Left ventricle myocardium inferior (tissue), 1 donor: ENCODE measurements at regions not wholly inside any gene's neighbourhood (a gene's known extent, or its start where the extent isn't known, plus 50 kb on each side); places are given as distances from the start of the nearest gene placed in this dataset.
"Not testable (repeated sequence)": the region's sequence is repeated elsewhere in the genome, so short reads cannot be mapped to it uniquely, and the experiment has no call there.

Source experiments
- DNase-seq: peaks from one replicate; pipeline ENCODE4 v3.0.0-alpha.2; 2020
- H3K27ac ChIP-seq: fragments of 200-600 bp; replicated peaks from 2 replicates; pipeline ENCODE4 v1.8.0; 2021
- H3K27me3 ChIP-seq: fragments of 200-600 bp; 2 replicates; pipeline ENCODE4 v1.8.0; 2021; ENCODE audit warnings: low read depth
- H3K36me3 ChIP-seq: fragments of 200-600 bp; 2 replicates; pipeline ENCODE4 v1.8.0; 2021
- H3K4me1 ChIP-seq: fragments of 200-600 bp; 2 replicates; pipeline ENCODE4 v1.8.0; 2021
- H3K4me3 ChIP-seq: fragments of 200-600 bp; 2 replicates; pipeline ENCODE4 v1.8.0; 2021; ENCODE audit warnings: mild to moderate bottlenecking, moderate library complexity
- H3K9me3 ChIP-seq: fragments of 200-600 bp; replicated peaks from 2 replicates; pipeline ENCODE4 v1.8.0; 2021
- intact Hi-C: fragments of 100-400 bp; cut with micrococcal nuclease; formaldehyde crosslinking; loops from one replicate; pipeline ENCODE4 v1.11.0; 2022
- TF ChIP-seq, protein P1 (sequence below): fragments of 200-600 bp; IDR thresholded peaks from 2 replicates; pipeline ENCODE4 v1.8.0; 2021; ENCODE audit warnings: antibody characterized with exemption, mild to moderate bottlenecking, borderline replicate concordance
- donor health status: DM: no; HTN: yes; CAD: no; lungs with severe emphysema.

GRCh38 chr13:23119131-23119530 is 61.6 kb upstream of the SGCG start:
- DNase-seq: no peak
- Histone ChIP-seq H3K27ac (no peak overlapping the region), H3K4me1 (no peaks in the 10 kb centered on the region), H3K27me3 (no peaks in the 10 kb centered on the region), H3K9me3 (peaks cover 11% of the 10 kb centered on the region), H3K36me3 (no peaks in the 10 kb centered on the region), H3K4me3 (no peak overlapping the region)
- intact Hi-C loops: no loop called here
- TF ChIP-seq, protein P1, sequence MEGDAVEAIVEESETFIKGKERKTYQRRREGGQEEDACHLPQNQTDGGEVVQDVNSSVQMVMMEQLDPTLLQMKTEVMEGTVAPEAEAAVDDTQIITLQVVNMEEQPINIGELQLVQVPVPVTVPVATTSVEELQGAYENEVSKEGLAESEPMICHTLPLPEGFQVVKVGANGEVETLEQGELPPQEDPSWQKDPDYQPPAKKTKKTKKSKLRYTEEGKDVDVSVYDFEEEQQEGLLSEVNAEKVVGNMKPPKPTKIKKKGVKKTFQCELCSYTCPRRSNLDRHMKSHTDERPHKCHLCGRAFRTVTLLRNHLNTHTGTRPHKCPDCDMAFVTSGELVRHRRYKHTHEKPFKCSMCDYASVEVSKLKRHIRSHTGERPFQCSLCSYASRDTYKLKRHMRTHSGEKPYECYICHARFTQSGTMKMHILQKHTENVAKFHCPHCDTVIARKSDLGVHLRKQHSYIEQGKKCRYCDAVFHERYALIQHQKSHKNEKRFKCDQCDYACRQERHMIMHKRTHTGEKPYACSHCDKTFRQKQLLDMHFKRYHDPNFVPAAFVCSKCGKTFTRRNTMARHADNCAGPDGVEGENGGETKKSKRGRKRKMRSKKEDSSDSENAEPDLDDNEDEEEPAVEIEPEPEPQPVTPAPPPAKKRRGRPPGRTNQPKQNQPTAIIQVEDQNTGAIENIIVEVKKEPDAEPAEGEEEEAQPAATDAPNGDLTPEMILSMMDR: no peak

DNA sequence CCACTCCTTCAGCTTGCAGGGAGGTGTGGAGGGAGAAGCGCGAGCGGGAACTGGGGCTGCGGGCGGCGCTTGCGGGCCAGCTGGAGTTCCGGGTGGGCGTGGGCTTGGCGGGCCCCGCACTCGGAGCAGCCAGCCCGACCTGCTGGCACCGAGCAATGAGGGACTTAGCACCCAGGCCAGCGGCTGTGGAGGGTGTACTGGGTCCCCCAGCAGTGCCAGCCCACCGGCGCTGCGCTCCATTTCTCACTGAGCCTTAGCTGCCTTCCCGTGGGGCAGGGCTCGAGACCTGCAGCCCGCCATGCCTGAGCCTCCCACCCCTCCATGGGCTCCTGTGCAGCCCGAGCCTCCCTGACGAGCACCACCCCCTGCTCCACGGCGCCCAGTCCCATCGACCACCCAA is 53.2 kb upstream of the SGCG start:
- H3K27me3 ChIP-seq, DNase-seq, intact Hi-C loops: not testable (repeated sequence)

DNA sequence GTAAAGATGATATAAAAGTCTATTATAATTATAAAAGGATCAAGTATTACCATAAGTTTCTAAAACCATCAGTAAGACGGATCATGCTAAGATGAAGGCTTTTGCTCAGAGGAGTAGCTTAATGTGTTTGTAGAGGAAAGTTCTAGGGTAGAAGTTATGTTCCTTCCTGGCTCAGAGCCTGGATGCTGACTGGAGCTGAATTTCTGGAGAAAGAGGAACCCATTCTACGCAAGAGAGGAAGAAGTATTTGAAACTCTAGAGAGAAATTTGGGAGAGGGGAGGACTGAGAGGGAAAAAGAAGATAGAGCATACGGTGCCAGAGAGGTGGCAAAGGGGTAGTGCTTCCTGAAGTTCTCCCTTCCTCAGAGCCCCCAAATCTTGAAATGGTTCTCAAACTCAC is 51.4 kb upstream of the SGCG start:
- no peaks in the 10 kb centered on the region for H3K9me3 ChIP-seq
- H3K4me3 ChIP-seq: no peak overlapping the region
- TF ChIP-seq, protein P1: no peak
- intact Hi-C loops: no loop called here
- no peaks in the 10 kb centered on the region for H3K36me3 ChIP-seq
- H3K4me1 ChIP-seq: no peaks in the 10 kb centered on the region
- no peak for DNase-seq
- no peak overlapping the region for H3K27ac ChIP-seq
- H3K27me3 ChIP-seq: no peaks in the 10 kb centered on the region

More for the DNA sequence above, 53.2 kb upstream of the SGCG start:
- not testable (repeated sequence) for H3K9me3 ChIP-seq, H3K27ac ChIP-seq, H3K4me1 ChIP-seq, H3K4me3 ChIP-seq, H3K36me3 ChIP-seq
